ENCODE measurements at regions not wholly inside any gene's neighbourhood (a gene's known extent, or its start where the extent isn't known, plus 50 kb on each side); places are given as distances from the start of the nearest gene placed in this dataset.
"Not testable (repeated sequence)": the region's sequence is repeated elsewhere in the genome, so short reads cannot be mapped to it uniquely, and the experiment has no call there.

DNA sequence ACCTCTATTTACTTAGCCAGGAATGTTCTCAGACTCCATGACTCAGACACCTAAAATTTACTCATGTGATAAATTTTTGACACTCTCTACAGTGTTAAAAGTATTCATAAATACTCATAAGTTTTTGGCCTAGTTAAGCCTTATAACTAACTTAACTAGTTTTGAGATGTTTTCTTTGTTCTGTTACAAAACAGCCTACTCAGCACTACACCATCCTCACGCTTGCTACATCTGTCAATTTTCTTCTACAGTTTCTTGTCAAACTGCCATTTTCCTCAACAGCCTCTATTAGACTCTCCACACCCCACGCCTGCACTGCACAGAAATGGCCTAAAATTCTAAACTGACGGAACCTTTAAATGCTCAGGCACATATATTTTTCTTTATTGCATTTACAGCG is 195.5 kb downstream of the ANXA1 start:
- no peak for DNase-seq

DNA sequence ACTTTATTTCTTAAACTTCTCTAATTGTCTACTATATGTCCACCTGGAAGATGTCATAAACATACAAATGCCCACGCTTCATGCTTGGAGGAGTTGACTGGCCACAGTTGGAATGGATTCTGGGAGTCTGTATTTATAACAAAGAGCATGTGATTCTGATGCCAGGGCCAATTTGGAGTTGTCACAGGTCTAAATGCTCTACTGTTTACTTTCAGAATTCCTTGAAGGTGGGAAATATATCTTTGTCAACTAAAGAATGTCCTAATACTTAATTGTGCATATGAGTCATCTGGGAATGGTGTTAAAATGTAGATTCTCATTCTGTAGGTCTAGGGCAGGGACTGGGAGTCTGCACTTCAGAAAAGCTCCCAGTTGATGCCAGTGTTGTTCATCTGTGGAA is 196.1 kb downstream of the ANXA1 start:
- no peak for DNase-seq

DNA sequence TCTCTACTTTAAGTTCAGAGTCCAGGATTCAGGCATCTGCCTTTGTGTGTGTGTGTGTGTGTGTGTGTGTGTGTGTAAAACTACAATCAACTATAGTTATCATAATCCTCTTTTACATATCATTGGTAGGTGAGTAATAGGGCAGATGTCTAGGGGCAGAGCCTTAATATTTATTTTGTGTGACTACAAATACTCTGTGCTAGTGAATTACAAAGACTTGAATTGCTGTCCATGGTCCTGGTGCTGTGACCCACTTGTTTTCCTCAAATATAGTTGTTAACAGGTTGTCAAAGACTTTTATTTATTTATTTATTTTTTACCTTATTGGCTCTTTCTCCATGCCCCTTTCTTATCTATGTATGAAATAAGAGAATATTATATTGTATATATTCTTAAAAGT is 196.8 kb downstream of the ANXA1 start:
- DNase-seq, result no peak

- no peak for DNase-seq
Observed at GRCh38 chr9:73349476-73349875, 197.8 kb downstream of the ANXA1 start.

DNA sequence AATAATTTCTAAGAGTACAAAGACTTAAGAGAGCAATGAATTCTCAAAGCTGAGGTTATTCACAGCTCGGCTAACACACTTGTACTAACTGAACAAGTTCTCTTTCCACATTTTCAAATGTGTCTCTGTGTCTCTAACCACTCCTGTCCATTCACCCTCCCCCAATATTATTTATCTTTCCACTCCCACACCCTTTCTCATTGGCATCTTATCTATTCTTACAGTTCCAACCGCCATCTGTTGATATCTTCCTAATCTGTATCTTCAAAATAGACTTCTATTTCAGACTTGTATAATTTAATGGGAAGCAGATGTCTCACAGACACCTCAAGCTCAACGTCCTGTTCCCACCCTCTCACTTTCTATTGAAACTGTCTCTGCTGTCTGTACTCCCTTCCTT is 205.9 kb downstream of the ANXA1 start:
- no peak for DNase-seq

DNA sequence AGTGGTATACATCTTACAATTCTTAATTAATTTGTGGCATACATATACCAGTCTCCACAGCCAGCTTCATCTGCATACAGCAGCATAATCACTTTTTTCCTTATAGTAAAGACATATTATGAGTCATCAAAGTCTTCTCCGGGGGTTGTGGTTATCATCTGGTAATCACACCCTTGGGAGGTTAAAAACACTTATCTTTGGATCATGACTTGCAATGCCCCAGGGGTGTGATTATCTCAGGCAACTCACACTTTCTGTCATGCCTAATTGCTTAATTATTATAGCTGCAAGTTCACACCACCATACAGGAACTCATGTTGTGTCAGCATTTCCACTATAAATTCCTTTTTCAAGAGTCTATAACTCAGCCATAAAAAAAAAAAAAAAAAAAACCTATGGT is 218.4 kb downstream of the ANXA1 start:
- DNase-seq, result no peak

DNA sequence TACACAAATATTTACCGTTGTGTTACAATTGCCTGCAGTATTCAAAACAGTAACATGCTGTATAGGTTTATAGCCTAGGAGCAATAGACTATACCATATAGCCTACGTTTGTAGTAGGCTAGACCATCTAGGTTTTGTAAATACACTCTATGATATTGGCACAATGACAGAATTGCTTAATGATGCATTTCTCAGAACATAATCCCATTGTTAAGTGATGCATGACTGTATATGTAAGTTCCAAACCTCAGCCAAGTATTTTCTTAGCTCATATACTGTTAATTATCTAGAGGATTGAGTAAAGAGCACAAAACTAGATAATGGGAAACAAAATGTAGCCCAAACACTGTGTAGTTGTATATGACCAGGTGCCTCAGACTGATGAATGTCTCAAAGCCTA is 220.1 kb downstream of the ANXA1 start:
- no peak for DNase-seq

DNA sequence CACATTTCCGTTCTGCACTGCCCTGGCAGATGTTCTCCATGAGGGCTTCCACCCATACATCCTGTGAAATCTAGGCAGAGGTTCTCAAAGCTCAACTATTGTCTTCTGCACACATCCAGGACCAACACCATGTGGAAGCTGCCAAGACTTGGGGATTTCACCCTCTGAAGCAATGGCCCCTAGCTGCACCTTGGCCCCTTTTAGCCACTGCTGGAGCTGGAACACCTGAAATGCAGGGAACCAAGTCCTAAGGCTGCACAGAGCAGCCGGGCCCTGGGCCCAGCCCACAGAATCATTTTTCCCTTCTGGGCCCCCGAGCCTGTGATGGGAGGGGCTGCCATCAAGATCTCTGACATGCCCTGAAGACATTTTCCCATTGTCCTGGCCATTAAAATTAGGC is 228.7 kb downstream of the ANXA1 start:
- DNase-seq, result no peak

GRCh38 chr9:73402081-73403028 is 250.7 kb downstream of the ANXA1 start:
- no peak for DNase-seq

GRCh38 chr9:73411494-73411893 is 259.8 kb downstream of the ANXA1 start:
- no peak for DNase-seq

GRCh38 chr9:73412874-73413273 is 261.2 kb downstream of the ANXA1 start:
- no peak for DNase-seq

DNA sequence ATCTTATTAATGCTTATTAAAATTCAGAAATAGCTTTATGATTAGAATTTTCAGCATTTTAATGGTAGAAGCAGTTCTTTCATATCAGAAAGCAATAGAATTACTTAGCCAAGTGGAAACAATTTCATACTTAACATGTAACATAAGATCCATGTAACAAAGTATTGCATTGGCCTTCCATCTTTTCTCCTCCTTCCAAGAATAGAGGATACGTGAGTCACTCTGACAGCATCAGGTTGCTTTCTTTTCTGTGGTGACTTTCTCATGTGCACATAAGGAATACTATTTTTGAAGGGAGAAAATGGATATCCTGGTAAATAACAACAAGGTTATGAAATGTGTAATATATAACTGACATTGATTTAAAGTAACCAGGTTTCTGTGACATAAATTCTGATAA is 272.2 kb downstream of the ANXA1 start:
- no peak for DNase-seq

GRCh38 chr9:73426269-73426668 is 274.6 kb downstream of the ANXA1 start:
- DNase-seq, result no peak

DNA sequence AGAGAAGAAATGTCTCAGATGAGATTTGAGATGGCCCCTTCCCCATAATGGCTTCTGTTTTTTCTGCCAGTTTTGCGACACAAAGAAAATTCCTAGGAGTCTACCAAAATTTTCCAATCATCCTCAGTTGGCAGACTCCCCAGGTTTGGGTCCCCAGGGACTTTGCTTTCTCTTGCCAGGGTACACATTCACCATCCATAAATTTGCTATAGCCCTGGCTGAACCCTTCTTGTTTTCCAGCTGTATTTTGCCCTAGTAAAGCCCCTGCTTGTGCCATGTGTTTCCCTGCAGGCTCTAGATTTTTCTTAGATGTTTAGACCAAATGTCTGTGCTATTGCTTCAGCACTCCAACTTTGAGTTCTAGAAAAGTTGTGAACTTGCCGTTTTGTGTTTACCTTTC is 283.2 kb downstream of the ANXA1 start:
- no peak for DNase-seq

DNA sequence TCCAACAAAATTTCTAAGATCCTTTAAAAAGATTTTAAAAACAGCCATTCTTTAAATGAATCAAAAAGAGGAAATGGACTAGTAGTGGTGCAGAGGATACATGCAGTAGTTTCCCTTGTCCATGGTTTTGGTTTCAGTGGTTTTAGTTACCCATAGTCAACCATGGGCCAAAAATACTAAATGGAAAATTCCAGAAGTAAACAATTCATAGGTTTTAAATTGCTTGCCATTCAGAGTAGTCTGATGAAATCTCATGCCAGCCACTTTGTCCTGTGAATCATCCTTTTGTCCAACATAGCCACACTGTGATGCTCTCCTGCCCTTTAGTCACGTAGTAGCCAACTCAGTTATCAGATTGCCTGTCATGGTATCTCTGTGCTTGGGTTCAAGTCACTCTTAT is 286.1 kb downstream of the ANXA1 start:
- no peak for DNase-seq

DNA sequence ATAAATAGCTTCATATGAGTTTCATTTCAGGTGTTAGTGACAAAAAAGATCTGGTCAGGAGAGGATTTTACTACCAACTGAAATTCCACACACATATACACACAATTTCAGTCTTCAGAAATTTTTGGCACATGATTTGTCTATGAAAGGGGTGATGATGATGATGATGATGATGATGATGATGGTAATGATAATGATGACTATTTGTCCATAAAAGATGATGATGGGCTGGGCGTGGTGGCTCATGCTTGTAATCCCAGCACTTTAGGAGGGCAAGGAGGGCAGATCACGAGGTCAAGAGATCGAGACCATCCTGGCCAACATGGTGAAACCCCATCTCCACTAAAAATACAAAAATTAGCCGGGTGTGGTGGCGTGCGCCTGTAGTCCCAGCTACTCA is 288.2 kb downstream of the ANXA1 start:
- not testable (repeated sequence) for DNase-seq

DNA sequence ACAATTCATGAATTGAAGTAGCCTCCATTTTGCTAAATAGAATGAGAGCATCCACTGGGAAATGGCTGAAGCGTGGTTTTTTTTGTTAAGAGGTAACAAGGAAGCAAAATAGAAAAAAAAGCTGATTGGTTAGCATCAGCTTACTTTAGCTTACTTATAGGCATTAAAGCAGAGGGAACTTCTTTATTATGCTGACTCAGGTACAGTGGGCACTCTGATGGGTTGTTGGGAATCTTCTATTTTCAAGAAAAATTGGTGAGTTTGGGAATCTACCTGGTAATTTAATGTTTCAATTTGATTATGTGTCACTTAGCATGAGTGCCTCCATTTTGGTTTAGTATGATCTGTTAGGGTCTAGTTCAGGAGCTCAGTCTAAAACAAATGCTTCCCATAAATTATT is 289.6 kb downstream of the ANXA1 start:
- DNase-seq, result no peak

- no peak for DNase-seq
Observed at GRCh38 chr9:73441890-73442818, 290.5 kb downstream of the ANXA1 start.

GRCh38 chr9:73444821-73445220 is 293.2 kb downstream of the ANXA1 start:
- DNase-seq, result no peak

DNA sequence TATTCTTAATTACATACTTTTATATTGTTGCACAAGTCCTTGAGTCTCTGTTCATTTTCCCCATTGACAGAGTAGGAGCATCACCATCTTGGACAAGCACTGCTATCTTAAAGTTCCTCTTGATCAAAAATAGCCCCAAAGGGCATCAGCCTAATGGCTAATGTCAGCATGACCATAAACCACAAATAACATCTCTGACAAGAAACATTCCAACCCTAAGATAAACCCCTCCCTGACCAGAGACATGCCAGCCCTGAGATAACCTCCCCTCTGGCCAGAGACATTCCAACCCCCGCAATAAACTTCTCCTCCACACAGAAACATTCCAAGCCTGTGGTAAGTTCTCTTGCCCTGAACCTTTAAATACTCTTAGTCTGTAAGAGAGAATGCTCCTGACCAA is 293.7 kb downstream of the ANXA1 start:
- DNase-seq, result not testable (repeated sequence)

DNA sequence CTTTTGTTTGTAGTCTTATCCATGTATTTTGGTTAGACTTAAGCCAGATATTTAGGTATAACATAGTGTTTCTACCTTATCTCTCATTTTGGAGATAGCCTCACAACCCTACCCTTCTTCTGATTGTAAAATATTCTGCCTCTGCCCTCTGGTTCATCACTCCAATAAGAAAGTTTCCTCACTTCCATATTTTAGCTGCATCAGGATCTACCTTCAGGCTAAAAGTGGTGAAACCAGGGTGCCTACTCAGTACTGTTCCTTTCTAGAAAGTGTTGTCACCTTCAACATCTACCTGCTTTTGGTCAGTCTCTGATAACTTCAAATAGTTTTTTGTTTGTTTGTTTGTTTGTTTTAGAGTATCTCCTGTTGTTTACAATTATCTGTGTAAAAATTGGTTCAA is 294.6 kb downstream of the ANXA1 start:
- DNase-seq, result no peak

GRCh38 chr9:73451003-73451402 is 299.3 kb downstream of the ANXA1 start:
- no peak for DNase-seq

DNA sequence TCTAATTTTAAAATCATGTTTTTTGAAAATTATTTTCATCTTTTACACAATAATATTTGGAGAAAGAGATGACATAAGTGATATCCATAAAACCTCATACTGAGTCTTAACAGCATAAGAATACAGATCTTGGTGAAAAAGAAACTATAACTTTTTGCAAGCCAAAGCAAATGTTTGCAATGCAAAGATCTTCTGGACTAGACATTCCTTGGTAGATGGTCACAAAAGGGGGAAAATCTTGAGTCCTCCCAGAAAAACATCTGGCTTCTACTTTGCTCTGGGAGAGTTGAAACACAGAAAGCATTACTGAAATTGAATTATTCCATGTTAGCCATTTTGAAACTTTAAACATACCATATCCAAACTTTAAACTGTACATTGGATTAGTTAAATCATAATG is 308.2 kb downstream of the ANXA1 start:
- DNase-seq, result no peak

DNA sequence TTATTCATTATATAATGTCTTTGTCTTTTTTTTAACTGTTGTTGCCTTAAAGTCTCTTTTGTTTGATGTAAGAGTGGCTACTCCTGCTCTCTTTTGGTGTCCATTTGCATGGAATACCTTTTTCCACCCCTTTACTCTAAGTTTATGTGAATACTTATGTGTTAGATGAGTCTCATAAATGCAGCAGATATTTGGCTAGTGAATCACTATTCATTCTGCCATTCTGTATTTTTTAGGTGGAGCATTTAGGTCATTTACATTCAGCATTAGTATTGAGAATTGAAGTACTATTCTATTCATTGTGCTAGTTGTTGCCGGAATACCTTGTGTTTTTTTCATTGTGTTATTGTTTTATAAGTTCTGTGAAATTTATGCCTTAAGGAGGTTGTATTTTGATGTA is 317.1 kb downstream of the ANXA1 start:
- no peak for DNase-seq
